ENCODE measurements at regions not wholly inside any gene's neighbourhood (a gene's known extent, or its start where the extent isn't known, plus 50 kb on each side); places are given as distances from the start of the nearest gene placed in this dataset.

- DNase-seq = no peak
These were observed 104.2 kb upstream of the THRB start for GRCh38 chr3:24598695-24599470.

DNA sequence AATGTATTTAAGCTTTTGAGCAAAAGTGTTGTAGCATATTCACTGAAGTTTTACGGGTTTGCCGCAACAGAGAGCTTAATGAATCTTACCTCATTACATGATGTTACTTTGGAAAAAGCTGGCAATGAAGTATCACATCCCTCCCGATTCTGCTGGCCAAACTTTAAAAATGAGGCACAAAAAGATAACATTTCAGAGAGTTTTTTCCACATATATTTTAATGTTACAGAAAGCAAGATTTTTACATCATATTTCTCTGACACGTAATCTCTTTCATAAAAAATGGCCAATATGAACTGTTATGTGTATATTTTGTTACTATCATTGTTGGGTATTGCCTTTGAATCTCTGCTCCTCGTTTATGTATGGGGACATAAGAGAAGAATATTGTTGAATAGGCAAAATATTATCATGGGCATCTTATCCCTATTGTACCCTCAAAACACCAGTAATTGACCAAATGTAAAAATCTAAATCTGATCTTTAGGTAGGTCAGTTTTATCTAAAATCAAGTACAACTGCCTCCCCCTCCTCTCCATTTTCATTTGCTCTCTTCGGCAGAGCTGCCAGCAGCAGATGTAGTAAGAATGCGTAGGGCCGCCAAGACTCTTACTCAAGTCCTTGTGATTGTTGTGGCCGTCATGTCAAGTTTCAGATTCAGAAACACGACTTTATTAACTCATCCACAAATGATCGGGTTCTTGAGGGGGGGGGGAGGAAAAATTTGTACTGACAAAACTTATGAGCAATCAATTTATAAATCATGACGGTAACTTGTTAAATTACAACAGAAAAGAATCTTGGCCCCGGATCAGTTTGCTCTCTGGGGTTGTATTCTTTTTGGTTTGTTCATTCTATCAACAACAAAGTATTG, 106.7 kb upstream of the THRB start:
- DNase-seq = no peak

- DNase-seq = no peak
These were observed 109.6 kb upstream of the THRB start for GRCh38 chr3:24604215-24604614.

DNA sequence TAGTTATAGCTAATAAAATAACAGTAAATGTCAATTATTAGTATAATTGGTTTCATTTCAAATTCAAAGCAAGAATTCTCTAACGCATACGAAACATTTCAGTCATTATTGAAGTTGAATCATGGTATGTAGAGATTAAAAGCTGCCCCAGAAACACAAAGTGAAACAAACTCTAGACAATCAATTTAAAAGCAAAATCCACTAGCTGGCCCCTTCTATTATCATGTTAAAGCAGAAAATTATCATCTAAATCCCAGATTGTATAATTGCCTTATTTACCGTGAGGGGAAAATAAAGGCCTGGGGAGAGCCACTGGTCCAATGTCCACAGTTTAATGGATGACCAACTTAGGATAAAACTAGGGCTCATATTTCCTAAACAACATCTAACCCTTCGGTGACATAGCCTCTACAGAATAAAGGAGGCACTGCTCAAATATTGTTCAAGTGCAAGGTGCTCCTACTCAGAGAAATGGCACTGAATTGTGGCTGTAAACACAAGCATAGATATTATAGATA, 110.9 kb upstream of the THRB start:
- no peak for DNase-seq

GRCh38 chr3:24607281-24607680, 112.6 kb upstream of the THRB start:
- DNase-seq = no peak

- DNase-seq = no peak
These were observed 114.2 kb upstream of the THRB start for GRCh38 chr3:24608701-24609390.

DNA sequence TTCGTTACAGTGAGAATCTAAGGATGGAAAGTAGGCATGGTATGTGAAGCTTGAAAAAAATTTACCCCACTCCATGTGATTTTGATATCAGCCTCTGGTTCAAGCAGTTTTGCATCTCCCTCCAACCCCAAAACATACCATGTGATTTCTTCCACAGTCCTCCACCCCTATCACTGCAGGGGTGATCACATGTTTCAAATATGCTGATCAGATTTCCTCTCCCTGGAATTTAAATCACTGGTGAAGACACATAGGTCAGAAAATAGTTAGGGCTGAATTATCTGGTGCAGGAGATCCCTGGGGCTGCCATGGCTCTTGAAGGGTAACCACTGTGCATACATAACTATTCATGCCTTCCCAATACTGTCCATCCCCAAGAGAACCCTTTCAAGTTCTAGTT, 119.7 kb upstream of the THRB start:
- no peak for DNase-seq

DNA sequence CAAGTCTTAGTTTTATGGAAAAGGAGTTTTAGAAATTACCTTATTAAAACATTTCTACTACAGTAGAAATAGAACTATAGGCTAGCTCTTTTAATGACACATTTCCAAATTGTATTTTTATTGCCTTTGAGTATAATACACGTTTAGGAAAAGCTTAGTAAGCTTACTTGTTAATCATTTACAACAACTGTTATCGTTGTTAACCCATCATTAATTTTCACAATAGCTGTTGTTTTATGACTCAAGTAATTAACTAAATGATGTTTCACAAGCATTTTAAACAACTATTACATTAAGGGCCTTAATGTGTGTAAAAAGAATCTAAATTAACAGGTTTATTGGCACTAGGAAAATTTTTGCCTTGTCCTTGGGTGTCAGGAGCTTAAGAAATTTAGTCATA, 120.5 kb upstream of the THRB start:
- DNase-seq = no peak

DNA sequence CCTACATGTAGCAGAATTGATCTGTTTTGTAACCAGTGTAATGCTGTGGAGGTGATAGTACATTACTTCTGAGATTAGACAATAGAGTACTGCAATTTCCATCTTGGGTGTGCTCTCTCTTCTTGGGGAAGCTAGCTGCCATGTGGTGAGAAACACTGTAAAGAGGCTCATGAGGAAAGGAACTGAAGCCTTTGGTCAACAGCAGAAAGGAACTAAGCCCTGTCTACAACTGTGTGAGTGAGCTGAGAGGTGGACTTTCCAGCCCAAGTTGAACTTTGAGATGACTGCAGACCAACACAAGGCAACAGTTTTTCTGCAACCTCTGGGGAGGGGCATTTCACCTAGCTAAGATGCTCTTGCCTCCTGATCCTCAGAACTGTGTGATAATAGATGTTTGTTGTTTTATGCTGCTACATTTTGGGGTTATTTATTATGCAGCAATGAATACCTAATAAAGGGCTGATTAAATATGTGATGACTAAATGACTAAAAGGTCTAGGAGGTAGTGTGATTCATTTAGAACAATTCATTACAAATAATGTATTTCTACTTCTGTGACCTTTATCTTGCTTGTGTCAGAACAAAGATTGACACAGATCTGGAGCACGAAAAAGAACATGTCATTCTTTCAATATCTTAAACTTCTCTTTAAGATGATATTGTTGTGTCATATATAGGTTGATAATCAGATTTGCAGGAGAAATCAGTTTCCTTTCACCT, 121.6 kb upstream of the THRB start:
- DNase-seq = no peak

DNA sequence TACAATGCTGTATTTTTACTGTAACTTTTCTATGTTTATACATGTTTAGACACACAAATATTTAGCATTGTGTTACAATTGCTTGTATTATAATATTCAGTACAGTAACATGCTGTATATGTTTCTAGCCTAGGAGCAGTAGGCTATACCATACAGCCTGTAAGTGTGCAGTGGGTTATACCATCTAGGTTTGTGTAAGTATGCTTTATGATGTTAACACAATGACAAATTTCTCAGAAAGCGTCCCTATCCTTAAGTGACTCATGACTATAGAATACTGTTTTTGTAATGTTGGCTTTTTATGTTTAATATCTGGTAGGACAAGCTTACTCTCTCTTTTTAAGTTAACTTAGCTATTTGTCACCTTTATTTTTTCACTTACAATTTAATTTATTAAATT, 127.5 kb upstream of the THRB start:
- DNase-seq = peak; percentile 13

DNA sequence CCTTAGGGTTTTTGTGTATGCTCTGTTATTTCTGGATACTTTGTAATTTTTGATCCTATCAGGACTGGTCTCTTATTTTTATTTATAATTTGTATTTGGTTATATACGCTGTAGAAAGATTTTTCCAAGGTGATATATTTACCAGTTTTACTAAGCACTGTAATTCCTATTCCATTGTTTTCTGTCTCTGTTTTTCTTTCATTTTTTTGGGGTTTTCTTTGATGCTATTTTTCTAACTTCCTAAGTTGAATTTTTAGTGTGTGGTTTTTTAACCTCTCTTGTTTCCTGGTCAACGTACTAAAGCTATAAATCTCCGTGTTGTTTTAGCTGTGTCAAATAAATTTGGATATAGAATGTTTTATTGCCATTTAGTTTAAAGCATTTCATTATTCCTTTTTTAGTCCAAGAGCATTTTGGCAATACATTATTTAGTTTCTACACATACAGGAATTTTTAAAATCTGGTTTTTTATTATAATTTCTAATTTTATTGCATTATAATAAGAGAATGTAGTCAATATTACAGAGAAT, 128.1 kb upstream of the THRB start:
- no peak for DNase-seq

GRCh38 chr3:24623657-24624056, 129.0 kb upstream of the THRB start:
- no peak for DNase-seq

GRCh38 chr3:24624938-24625681, 130.5 kb upstream of the THRB start:
- no peak for DNase-seq

DNA sequence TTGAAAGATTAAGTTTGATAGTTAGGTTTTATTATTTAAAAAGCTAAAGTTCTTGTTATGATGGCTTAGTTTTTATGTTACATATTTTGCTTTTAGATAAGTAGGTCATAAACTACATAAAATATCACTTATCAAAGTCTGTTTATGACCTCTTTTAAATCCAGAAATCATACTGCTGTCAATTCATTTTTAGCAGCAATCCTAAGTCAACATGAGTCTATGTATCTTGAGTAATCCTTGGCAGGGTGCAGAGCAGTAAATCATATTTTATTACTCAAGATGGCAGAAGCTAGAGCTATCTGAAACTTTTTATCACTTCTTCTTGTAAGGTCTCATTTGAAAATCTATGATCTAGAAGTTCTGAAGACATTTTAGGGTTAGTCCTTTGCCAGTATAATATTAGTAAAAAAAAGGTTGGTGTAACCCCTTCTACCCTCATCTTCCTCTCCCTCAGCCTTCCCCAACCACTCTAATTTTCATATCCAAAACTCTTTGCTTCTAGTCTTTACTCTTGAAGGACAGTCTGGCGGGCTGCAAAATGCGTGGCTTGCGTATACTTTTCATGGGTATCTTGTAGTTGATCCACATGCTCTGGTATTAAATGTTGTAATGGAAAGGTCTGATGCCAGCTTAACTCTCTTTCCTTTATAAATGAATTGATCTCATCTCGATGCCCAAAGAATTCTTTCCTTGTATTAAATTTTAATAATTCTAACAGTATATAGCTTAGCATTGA, 134.0 kb upstream of the THRB start:
- DNase-seq = no peak

DNA sequence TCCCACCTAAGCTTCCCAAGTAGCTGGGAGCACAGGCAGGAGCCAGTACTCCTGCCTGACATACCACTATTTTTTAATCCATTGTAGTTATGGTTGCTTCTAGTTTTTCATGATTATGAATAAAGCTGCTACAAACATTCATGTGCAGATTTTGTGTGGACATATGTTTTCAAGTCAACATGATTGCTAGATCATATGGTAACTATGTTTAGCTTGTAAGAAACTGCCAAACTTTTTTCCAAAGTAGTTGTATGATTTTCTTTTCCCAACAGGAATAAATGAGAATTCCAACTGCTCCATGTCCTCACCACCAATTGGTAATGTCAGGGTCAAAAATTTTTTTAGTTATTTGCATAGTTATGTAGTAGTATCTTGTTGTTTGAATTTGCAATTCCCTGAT, 136.8 kb upstream of the THRB start:
- DNase-seq = no peak

- no peak for DNase-seq
These were observed 144.4 kb upstream of the THRB start for GRCh38 chr3:24639061-24639460.

DNA sequence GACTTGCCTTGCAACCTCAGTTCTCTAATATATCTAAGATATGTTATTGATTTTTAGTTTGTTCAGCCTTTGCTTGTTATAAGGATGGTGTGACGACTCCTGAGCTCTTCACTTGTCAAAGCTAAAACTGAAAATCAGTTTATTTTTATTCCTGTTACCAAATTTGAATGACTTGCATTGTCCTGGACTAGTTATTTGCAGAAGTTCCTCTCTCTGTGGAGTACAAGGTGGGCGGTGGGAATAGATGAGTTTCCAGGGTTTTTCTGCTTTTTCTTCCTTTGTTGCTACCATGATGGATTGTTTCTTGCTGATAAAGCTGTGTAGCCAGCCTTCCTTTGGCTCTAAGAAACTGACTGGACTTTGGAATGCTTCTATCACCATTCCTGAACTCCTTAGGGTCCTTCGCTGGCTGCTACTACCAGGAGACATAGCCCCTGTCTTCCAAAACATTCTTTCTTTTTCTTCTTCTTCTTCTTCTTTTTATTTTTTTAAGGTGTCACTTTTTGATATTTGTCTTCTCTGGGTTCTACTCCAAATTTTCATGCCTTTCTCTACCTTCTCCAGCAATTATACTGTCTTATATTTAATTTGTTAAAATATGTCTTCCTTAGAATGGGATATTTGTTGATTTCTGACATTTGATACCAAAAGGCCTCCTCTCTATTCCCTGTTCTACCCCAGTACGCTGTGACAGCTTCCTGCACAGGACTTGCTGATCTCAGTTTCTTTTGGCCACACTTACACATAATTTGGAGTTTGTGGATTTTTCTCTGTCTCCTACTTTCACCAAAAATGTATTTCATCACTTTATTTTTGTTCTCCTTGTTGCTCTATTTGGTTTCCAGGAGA, 145.1 kb upstream of the THRB start:
- no peak for DNase-seq

DNA sequence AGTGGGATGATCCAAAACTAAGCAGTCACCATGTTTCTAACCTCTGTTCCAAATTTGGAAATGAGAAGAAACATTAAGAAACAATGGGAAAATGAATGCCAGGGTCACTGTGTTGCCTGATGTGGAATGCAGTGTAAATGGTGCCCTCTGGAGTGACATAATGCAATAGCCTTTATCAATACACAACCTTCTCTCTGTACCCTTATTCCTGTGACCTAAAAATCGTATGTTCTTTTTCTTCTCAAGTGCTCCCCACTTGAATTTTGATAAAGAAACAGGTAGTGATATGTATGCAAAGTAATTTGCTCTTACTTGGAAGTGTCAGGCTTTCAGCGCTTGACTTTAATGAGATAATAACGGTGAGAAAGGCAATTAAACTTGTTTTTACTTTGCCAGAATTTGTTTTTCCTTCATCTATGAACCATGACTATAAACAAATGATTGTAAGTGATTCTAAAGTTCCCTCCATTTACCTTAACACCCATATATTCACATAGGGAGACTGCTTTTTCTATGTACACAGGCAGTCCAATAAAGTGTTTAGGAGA, 145.8 kb upstream of the THRB start:
- DNase-seq = peak; percentile 67

DNA sequence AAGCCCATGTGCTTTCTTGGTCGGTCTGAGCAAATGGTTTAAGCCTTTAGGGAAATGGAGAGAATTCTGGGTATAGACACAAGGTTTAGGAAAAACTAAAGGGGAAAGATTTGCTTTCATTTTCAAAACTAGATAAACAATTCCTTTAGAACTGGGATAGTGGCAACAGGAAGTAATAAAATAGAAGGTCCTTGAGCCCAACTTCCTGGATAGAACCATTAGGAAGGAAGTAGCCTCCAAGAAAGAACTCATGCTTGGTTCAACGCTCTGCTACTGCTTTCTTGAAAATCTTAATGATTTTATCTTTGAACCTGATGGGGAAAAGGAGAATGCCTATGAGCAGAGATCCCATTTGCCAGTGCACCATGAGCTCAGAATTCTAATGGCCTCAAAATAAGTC, 147.0 kb upstream of the THRB start:
- DNase-seq = no peak

DNA sequence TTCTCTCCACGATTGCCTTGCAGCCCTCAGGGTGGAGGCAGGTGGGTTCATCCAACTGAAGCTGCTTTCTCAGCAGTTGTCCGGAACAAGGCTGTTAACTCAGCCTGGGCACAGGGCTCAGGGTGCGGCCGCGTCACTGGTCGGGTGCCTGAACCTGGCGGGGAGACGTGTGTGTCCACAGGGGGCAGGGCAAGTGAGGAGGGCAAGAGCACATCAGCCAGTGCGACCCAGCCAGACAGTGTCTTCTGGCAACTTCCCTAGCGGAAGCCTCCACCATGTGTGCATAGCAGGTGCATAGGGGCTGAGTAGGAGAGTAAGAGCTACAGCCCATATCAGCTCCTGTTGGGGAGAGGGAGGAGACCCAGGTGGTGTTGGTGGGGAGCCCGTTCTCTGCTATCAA, 150.4 kb upstream of the THRB start:
- no peak for DNase-seq

Data from OCI-M1 (cell line).